ENCODE measurements at regions not wholly inside any gene's neighbourhood (a gene's known extent, or its start where the extent isn't known, plus 50 kb on each side); places are given as distances from the start of the nearest gene placed in this dataset.

GRCh38 chrX:81857192-81857591 is 655.3 kb downstream of the SH3BGRL start:
- no peak overlapping the region for H3K4me3 Mint-ChIP-seq
- Histone ChIP-seq H3K36me3 (peaks cover 4% of the 10 kb centered on the region), H3K4me2 (no peak overlapping the region), H3K27ac (no peak overlapping the region), H2AFZ (replicated peaks) (no peak overlapping the region), H3K9me3 (ENCODE audit: low read depth) (peaks cover 29% of the 10 kb centered on the region), H3F3A (ENCODE audit: low read depth) (no peaks in the 10 kb centered on the region), H3K79me2 (ENCODE audit: low read depth) (no peaks in the 10 kb centered on the region), H3K4me1 (no peaks in the 10 kb centered on the region), H3K27me3 (no peaks in the 10 kb centered on the region), H4K20me1 (ENCODE audit: low read depth) (no peaks in the 10 kb centered on the region), H3K9ac (no peak overlapping the region), H3K4me3 (no peak overlapping the region)
- no peaks in the 10 kb centered on the region for H3K36me3 Mint-ChIP-seq
- H3K9me3 Mint-ChIP-seq = no peaks in the 10 kb centered on the region
- DNase-seq (ENCODE audit: low spot score) = no peak
- H3K27ac Mint-ChIP-seq = no peak overlapping the region
- TF ChIP-seq, protein P1, sequence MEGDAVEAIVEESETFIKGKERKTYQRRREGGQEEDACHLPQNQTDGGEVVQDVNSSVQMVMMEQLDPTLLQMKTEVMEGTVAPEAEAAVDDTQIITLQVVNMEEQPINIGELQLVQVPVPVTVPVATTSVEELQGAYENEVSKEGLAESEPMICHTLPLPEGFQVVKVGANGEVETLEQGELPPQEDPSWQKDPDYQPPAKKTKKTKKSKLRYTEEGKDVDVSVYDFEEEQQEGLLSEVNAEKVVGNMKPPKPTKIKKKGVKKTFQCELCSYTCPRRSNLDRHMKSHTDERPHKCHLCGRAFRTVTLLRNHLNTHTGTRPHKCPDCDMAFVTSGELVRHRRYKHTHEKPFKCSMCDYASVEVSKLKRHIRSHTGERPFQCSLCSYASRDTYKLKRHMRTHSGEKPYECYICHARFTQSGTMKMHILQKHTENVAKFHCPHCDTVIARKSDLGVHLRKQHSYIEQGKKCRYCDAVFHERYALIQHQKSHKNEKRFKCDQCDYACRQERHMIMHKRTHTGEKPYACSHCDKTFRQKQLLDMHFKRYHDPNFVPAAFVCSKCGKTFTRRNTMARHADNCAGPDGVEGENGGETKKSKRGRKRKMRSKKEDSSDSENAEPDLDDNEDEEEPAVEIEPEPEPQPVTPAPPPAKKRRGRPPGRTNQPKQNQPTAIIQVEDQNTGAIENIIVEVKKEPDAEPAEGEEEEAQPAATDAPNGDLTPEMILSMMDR (IDR thresholded peaks at IDR 0.05) = no peak
- H3K27me3 Mint-ChIP-seq (ENCODE audit: insufficient read depth, low read depth) = no peaks in the 10 kb centered on the region
- H3K4me1 Mint-ChIP-seq = no peaks in the 10 kb centered on the region

GRCh38 chrX:81866873-81867272 is 665.0 kb downstream of the SH3BGRL start:
- Histone ChIP-seq H3K27me3 (no peaks in the 10 kb centered on the region), H3K4me3 (no peak overlapping the region), H4K20me1 (ENCODE audit: low read depth) (no peaks in the 10 kb centered on the region), H3F3A (ENCODE audit: low read depth) (no peaks in the 10 kb centered on the region), H3K9ac (no peak overlapping the region), H3K79me2 (ENCODE audit: low read depth) (no peaks in the 10 kb centered on the region), H3K9me3 (ENCODE audit: low read depth) (peaks cover 28% of the 10 kb centered on the region), H3K27ac (no peak overlapping the region), H3K36me3 (no peaks in the 10 kb centered on the region), H3K4me1 (no peaks in the 10 kb centered on the region), H2AFZ (replicated peaks) (no peak overlapping the region), H3K4me2 (no peak overlapping the region)
- Mint-ChIP-seq H3K9me3 (peaks cover 18% of the 10 kb centered on the region), H3K4me3 (no peak overlapping the region), H3K27ac (no peak overlapping the region), H3K36me3 (no peaks in the 10 kb centered on the region), H3K4me1 (no peaks in the 10 kb centered on the region), H3K27me3 (ENCODE audit: insufficient read depth, low read depth) (peaks cover 2% of the 10 kb centered on the region)
- no peak for DNase-seq (ENCODE audit: low spot score)
- TF ChIP-seq, protein P1 (IDR thresholded peaks at IDR 0.05) = no peak
- TF ChIP-seq EZH2 (IDR thresholded peaks at IDR 0.05) = no peak
- no peak for TF ChIP-seq EZH2phosphoT487 (IDR thresholded peaks at IDR 0.05)

GRCh38 chrX:81868979-81869378 is 667.1 kb downstream of the SH3BGRL start:
- H3K9me3 Mint-ChIP-seq = peaks cover 20% of the 10 kb centered on the region

More at GRCh38 chrX:81868979-81869378, 667.1 kb downstream of the SH3BGRL start:
- H3K4me1 Mint-ChIP-seq = no peaks in the 10 kb centered on the region
- no peaks in the 10 kb centered on the region for H3K36me3 ChIP-seq
- no peaks in the 10 kb centered on the region for H3F3A ChIP-seq (ENCODE audit: low read depth)
- H3K4me2 ChIP-seq = no peak overlapping the region
- no peak overlapping the region for H3K4me3 Mint-ChIP-seq
- no peaks in the 10 kb centered on the region for H3K27me3 ChIP-seq
- peaks cover 22% of the 10 kb centered on the region for H3K9me3 ChIP-seq (ENCODE audit: low read depth)
- H4K20me1 ChIP-seq (ENCODE audit: low read depth) = no peaks in the 10 kb centered on the region
- H3K4me3 ChIP-seq = no peak overlapping the region
- H3K9ac ChIP-seq = no peak overlapping the region
- H3K27ac ChIP-seq = no peak overlapping the region
- no peaks in the 10 kb centered on the region for H3K36me3 Mint-ChIP-seq
- TF ChIP-seq, protein P1 (IDR thresholded peaks at IDR 0.05) = no peak
- TF ChIP-seq EZH2 (IDR thresholded peaks at IDR 0.05) (no peak), EZH2phosphoT487 (IDR thresholded peaks at IDR 0.05) (no peak)
- no peak overlapping the region for H3K27ac Mint-ChIP-seq
- H2AFZ ChIP-seq (replicated peaks) = no peak overlapping the region
- no peak for DNase-seq (ENCODE audit: low spot score)
- no peaks in the 10 kb centered on the region for H3K4me1 ChIP-seq
- H3K79me2 ChIP-seq (ENCODE audit: low read depth) = no peaks in the 10 kb centered on the region
- H3K27me3 Mint-ChIP-seq (ENCODE audit: insufficient read depth, low read depth) = peaks cover 2% of the 10 kb centered on the region

Measured in neural progenitor cell (in vitro differentiated cells).